ENCODE measurements at regions not wholly inside any gene's neighbourhood (a gene's known extent, or its start where the extent isn't known, plus 50 kb on each side); places are given as distances from the start of the nearest gene placed in this dataset.

DNA sequence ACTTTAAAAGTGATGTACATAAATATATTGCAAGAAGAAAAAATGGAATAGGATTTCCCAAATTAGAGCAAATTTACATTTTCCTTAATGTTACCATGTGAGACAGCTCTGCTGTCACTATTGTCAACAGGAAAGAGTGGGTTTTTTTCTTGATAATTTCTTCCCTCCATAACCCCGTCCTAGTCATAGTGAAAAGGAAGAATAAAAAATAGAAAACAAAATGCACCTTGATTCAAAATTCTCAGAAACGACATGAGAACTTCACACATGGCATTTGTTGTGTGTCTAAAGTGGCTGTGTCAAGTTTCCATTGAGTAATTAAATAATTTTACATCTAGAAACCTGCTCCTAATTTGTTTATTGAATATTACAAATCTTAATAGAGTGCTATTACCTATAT lies 945.2 kb upstream of the SLC35B3 start:
- TF ChIP-seq EZH2 (IDR thresholded peaks at IDR 0.05; ENCODE audit: insufficient read depth, low read length), result no peak
- TF ChIP-seq, protein P1, sequence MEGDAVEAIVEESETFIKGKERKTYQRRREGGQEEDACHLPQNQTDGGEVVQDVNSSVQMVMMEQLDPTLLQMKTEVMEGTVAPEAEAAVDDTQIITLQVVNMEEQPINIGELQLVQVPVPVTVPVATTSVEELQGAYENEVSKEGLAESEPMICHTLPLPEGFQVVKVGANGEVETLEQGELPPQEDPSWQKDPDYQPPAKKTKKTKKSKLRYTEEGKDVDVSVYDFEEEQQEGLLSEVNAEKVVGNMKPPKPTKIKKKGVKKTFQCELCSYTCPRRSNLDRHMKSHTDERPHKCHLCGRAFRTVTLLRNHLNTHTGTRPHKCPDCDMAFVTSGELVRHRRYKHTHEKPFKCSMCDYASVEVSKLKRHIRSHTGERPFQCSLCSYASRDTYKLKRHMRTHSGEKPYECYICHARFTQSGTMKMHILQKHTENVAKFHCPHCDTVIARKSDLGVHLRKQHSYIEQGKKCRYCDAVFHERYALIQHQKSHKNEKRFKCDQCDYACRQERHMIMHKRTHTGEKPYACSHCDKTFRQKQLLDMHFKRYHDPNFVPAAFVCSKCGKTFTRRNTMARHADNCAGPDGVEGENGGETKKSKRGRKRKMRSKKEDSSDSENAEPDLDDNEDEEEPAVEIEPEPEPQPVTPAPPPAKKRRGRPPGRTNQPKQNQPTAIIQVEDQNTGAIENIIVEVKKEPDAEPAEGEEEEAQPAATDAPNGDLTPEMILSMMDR (IDR thresholded peaks at IDR 0.05; ENCODE audit: insufficient read depth, low read depth, low read length), result no peak
